ENCODE measurements at regions not wholly inside any gene's neighbourhood (a gene's known extent, or its start where the extent isn't known, plus 50 kb on each side); places are given as distances from the start of the nearest gene placed in this dataset.

DNA sequence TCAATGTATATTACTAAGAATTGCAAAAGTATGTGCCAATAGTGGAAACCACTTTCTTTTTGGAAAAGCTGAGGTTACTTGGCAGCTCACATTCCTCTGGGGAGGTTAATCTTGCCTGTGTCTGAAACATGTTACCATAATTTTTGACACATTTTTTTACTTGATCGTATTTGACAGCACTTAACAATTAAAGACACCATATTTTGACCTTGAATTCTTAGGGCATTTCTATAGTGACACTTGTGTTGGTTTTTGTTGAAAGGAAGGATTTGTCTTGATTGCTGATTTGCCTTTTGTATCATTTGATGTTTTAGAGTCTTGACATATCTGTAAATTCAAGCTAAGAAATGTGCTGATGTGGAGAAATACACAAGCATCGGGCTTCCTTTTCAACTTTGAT is 2135.5 kb downstream of the PCDH7 start:
- no peak for TF ChIP-seq CTCF (IDR thresholded peaks at IDR 0.05)
- no peak for TF ChIP-seq ZFX (IDR thresholded peaks at IDR 0.05; ENCODE audit: borderline replicate concordance)

Data from 22Rv1 (cell line).